NCI-H1092 (cell line): ENCODE measurements at regions not wholly inside any gene's neighbourhood (a gene's known extent, or its start where the extent isn't known, plus 50 kb on each side); places are given as distances from the start of the nearest gene placed in this dataset.
"Not testable (repeated sequence)": the region's sequence is repeated elsewhere in the genome, so short reads cannot be mapped to it uniquely, and the experiment has no call there.

Experiments used
- DNase-seq: peaks from one replicate; lab custom pipeline; 2025; lab: John Stamatoyannopoulos, UW

DNA sequence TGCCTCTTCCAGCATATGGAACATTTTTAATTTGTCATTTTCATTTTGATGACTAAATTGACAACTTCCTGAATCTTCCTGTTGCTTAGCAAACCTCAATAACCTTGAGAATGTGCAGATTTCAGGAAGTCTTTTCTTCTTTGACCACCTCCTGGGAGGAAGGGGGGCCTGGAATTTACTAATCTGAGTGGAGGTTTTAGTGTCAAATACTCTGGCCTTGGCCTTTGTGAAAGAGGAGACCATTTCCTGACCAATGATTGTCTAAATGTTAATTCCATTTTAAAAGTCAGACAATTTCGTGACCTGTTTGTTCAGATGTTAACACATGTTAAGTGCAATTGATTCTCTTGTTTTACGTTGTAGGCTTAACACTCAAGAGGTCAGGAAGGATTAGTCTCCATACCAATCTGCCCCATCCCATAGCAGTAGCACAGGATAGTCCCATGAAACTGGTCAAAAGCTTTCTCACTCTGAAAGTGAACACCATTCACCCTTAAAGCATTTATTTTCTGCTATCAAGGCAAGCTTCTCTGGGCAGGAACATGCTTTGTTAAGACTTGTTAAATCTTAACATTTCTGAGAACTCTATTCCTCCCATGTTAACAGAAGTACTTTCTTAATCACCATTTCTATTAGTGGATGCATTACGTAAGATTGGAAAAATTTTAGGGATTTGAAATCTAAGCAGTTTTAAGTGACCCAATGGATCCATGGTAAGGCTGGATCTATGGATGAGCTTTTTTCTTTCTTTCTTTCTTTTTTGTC, 219.6 kb downstream of the RND3 start:
- DNase-seq = no peak

DNA sequence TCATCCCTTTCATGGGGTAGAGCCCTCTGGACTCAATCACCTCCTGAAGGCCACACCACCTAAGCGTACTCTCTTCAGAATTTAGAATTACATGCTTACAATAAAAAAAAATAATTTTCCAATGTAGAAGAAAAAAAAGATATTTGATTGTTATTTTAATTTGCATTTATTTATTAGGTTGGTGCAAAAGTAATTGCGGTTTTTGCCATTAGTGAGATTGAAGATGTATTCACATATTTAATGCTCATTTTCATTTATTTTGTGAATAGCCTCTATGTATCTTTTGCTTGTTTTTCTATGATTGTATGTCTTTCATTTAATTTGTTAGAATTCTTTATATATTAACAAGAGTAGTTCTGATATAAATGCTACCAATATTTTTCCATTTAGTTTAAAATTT, 220.5 kb downstream of the RND3 start:
- no peak for DNase-seq

- no peak for DNase-seq
Measured at GRCh38 chr2:150264442-150264841, 223.0 kb downstream of the RND3 start.

DNA sequence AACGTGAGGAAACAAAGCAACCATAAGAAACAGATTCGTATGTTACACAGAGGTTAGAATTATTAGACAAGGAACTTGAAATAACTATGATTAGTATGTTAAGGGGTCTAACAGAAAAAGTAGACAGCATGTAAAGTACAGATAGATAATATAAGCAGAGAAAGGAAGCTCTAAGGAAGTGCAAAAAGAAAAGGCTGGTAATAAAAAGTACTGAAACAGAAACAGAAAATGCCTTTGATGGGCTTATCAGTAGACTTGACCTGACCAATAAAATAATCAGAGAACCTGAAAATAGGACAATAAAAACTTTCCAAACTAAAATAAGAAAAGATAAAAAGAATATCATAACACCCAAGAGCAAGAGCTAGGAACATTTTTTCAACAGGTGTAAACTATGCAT, 225.8 kb downstream of the RND3 start:
- DNase-seq = no peak

- DNase-seq = no peak
Measured at GRCh38 chr2:150260636-150261035, 226.8 kb downstream of the RND3 start.

DNA sequence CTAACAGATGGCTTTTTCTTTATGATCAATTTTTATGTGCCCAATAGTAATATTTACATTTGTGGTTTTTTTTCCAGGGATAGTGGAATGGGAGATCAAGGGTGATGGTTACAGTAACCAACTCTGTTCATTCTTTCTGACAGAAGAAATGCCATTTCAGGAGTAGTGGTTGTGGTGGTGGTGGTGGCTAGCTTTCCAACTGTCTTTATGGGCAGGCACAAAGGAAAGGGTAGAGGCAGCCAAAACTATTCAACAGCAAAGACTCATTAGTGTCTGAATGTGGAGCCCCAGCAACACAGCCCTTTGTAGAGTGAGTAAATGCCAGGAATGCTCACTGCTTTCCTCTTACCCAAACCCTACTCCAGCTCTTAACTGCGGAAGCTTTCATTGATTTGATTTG, 227.7 kb downstream of the RND3 start:
- no peak for DNase-seq

DNA sequence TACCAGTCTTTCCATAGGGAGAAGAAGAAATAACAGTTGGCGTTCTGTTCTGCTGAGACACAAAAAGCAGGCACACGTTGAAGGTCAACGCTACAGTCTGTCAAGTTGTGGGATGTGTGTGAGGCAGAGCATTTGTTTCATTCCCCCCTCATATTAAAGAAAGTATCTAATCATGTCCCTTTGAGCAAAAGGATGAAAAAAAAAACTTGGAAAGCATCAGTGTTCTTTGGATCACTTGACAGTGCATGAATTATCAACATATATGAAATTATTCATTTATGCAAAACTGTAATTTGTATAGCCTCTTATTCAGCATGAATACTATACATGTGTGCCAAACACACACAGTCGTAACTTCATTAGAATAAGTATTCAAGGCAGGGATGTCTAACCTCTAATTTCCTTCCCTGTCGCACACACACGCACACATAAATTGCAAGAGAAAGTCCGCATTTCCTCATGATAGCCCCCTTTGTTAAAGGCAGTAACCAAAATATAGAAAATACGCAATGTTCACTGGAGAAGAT, 228.6 kb downstream of the RND3 start:
- no peak for DNase-seq

DNA sequence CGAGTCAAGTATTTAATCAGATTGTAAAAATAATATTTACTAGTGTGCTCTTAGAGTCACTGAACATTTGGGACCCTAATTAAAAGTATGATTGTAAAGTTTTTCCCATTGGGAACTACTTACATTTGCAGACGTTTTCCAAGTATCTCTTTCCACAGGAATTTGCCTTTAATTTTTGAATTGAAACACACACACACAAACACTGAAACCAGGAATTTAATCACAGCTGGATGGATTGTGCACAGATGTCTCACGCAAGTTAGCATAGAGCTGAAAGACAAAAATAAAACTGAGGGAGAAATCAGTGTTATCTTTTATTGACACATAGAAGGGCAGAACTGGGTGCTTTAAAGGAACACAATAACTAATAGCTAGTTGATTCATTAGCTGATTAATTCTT, 230.7 kb downstream of the RND3 start:
- no peak for DNase-seq

DNA sequence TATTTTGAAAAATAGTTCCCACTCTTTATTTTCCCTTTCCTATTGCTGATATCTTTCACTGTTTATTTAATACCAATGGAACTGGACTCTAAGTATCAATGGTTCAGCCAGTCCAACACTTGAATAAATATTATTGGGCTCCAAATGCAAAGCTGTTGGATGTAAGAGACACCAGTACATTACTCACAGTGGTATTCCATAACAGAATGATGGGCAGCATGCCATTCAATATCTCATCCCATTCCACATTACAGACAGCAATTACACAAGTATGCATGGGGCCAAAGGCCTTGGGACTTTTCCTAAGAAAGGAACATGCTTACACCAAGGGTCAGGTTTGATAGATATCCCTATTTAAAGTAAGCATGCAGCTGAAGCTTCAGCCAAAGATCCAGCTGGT, 231.9 kb downstream of the RND3 start:
- no peak for DNase-seq

DNA sequence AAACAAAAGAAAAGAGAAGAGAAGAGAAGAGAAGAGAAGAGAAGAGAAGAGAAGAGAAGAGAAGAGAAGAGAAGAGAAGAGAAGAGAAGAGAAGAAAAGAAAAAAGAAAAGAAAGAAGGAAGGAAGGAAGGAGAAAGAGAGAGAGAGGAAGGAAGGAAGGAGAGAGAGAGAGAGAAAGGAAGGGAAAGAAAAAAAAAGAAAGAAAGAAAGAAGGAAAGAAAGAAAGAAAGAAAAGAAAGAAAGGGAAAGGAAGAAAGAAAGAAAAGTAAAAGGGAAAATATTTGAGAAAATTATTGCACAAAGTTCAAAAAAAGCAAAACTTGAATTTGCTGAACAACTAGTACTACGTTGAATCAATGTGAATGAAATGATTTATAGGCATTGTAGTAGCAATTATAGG, 237.7 kb downstream of the RND3 start:
- DNase-seq = not testable (repeated sequence)

GRCh38 chr2:150247481-150247880, 240.0 kb downstream of the RND3 start:
- DNase-seq = no peak

DNA sequence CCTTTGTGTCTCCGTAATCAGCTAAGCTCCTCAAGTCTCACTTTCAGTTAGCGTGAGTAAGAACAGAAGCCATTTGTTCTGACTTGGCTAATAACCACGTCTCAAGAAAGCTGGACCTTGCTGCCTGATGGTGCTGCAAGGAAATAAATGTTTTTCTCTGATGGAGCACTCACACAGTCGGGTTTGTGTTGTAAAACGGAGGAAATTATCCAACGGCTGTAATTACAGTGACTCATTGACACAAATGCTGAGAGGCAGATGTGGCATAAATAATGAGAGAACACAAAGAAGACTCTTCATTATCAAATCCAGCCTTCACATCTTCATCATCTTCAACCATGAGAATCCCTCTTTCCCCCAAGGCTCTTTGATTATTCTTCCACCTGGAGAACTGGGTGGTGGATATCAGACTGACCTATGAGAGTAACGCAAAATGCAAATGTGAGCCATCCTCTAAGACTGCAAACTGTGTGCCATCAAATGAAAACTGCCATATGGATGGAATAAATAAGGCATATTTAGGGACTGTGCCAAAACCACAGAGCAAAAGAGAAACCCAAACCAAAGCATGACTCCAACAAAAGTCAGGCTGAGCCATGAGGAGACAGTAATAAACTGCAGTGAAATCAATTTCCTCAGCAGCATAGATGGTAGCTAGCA, 252.6 kb downstream of the RND3 start:
- no peak for DNase-seq

DNA sequence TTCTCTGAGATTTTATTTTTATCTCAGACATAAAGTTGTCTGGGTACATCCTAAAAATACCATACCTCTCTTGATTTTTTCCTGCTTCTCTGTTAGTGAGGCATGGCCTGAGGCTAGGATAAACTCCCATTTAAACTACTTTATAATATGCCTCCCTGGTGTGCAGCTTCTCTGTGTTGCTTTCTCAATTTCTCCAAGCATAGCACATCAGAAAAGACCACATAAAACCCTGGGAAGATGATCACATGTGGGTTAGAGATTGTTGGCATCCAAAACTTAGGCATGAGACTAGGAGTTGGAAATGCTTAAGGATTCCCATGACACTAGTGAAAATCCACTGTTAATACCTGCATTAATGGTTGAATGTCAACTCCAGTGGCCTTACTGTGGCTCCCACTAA, 254.6 kb downstream of the RND3 start:
- no peak for DNase-seq

DNA sequence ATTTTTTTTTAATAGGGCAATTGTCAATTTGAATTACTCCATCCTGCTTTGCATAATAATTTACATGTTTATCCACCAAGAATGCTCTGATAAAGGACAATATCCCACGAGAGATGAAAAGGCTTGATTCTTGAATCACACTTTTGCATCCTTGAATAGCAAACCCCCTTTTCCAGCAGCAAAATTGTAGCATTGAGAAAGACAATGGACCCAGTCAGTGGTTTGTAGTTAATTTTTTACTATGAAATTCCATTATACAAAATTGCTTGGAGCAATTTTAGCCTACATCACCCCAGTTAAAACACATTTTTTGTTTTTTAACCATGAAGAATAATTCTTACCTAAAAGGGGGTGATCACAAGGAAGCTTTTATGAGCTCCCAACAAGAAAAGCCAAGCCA, 255.1 kb downstream of the RND3 start:
- no peak for DNase-seq

DNA sequence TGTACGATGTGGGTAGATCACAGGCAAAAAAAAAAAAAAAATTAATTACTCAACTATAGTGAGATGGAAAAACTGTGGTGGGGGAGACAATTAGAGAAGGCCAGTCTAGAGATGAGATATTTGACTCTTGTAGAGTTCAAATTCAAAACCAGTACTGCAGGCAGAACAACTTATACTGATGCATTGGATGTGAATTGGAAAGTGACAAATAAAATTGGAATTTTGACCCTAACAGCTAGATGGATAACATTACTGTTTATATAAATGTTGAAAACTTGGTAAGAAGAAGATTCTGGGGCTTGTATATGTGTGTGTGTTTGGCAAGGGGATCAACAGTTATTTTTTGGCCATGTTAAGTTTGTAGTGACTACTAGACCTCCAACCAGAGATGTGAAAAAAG, 256.9 kb downstream of the RND3 start:
- DNase-seq = no peak

- no peak for DNase-seq
Measured at GRCh38 chr2:150230004-150230403, 257.5 kb downstream of the RND3 start.

GRCh38 chr2:150228936-150229335, 258.5 kb downstream of the RND3 start:
- DNase-seq = no peak

- DNase-seq = no peak
Measured at GRCh38 chr2:150225030-150225429, 262.4 kb downstream of the RND3 start.

DNA sequence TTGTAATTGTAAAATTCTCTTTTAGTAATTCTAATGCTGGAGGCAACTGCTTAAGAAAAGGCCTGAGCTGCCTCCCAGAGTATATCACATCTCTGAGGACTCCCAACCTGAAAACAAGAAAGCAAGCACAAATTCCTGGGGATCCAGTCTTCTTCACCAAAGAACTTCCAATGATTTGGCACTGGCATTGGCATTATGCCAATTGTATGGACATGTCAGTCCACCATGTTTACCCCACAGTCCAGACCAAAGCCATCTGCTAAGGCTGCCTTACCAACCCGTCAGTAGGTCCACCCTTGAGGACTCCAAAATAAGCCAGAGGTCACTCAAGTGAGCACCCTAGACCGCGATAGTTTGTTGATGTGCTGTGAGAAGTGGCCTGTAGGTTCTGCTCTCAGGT, 263.1 kb downstream of the RND3 start:
- no peak for DNase-seq

- no peak for DNase-seq
Measured at GRCh38 chr2:150222942-150223341, 264.5 kb downstream of the RND3 start.

GRCh38 chr2:150222379-150222778, 265.1 kb downstream of the RND3 start:
- DNase-seq = no peak

DNA sequence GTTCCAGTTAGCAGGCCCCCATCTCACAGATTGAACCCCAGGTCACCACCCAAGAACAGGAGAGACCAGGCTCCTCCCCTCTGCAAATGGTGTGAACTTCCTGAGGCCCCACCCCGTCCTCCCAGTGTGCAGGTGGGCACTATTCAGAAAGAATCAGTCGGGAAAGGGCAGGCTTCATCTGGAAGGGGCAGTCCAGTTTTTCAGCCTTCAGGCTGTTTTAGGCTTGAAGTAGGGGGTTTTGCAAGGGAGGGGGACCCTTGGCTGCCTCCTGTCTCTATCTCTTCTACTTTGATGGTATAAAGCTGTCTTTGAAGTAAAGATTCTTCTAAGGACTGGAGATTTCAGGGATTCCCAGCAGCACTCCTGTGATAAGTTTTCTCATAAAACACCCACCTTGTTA, 267.6 kb downstream of the RND3 start:
- DNase-seq = no peak

GRCh38 chr2:150215041-150215440, 272.4 kb downstream of the RND3 start:
- no peak for DNase-seq

- DNase-seq = no peak
Measured at GRCh38 chr2:150214626-150215025, 272.8 kb downstream of the RND3 start.
